GM12878 (cell line): ENCODE measurements at regions not wholly inside any gene's neighbourhood (a gene's known extent, or its start where the extent isn't known, plus 50 kb on each side); places are given as distances from the start of the nearest gene placed in this dataset.

Experiments
- ATAC-seq: fragments of 200-7000 bp; cut with Tn5 transposase; 3 replicates; pipeline ENCODE4 v1.9.1; 2020; ENCODE audit warnings: mild to moderate bottlenecking, moderate library complexity
- BruUV-seq: library from RNA; stranded (reverse); fragments of 400-500 nt; replicated peaks from 2 replicates; lab custom pipeline; 2021; lab: Mats Ljungman, UMichigan
- CTCF ChIA-PET: fragments of 300-600 bp; sonication (Branson Sonifier 250); formaldehyde crosslinking; extraction: SDS; loops from one replicate; lab custom pipeline; 2021; ENCODE audit warnings: inconsistent platforms; lab: Yijun Ruan, JAX
- POLR2A ChIA-PET: fragments of 350-600 bp; formaldehyde crosslinking; extraction: SDS; loops from one replicate; lab custom pipeline; 2021; ENCODE audit warnings: inconsistent platforms; lab: Charles Lee
- RAD21 ChIA-PET: fragments of 300-600 bp; sonication (Branson Sonifier 250); formaldehyde crosslinking; loops from one replicate; lab custom pipeline; 2023; ENCODE audit warnings: antibody characterized with exemption; ENCODE audit not compliant: unreplicated experiment; lab: Charles Lee
- SMC1A ChIA-PET: fragments of 300-600 bp; sonication (Branson Sonifier 250); formaldehyde crosslinking; loops from one replicate; lab custom pipeline; 2023; ENCODE audit not compliant: unreplicated experiment, uncharacterized antibody; lab: Charles Lee
- DNase-seq: peaks from one replicate; pipeline ENCODE4 v3.0.0-alpha.2; 2011; ENCODE audit warnings: low read depth, low spot score
- FAIRE-seq: peaks from 3 replicates; lab custom pipeline; 2011; peaks lifted over from hg19 to GRCh38; lab: Jason Lieb, UNC
- H2AFZ ChIP-seq: 2 replicates; pipeline ENCODE4 v1.6.0; 2011; ENCODE audit warnings: low read depth, low read length, control low read depth; ENCODE audit not compliant: control insufficient read depth
- H3K27ac ChIP-seq: 2 replicates; pipeline ENCODE4 v1.5.1; 2011; ENCODE audit warnings: control low read depth; ENCODE audit not compliant: control insufficient read depth, insufficient read depth
- H3K27me3 ChIP-seq, 2 experiments: replicated peaks in 1 of 2; 2 replicates each; pipeline versions ENCODE4 v1.6.0 to v1.6.1; 2011; ENCODE audit warnings: low read length in 1 of 2; ENCODE audit not compliant: control insufficient read depth in 2 of 2, insufficient read depth in 2 of 2
- H3K36me3 ChIP-seq, 2 experiments: 2 replicates each; pipeline ENCODE4 v1.5.1; 2011; ENCODE audit warnings: low read length in 1 of 2; ENCODE audit not compliant: control insufficient read depth in 2 of 2, insufficient read depth in 2 of 2
- H3K4me1 ChIP-seq: 2 replicates; pipeline ENCODE4 v1.6.1; 2011; ENCODE audit warnings: mild to moderate bottlenecking, low read length, moderate library complexity, mixed read lengths; ENCODE audit not compliant: control insufficient read depth, insufficient read depth
- H3K4me2 ChIP-seq: 2 replicates; pipeline ENCODE4 v1.6.0; 2011; ENCODE audit warnings: control low read depth; ENCODE audit not compliant: control insufficient read depth, insufficient read depth
- H3K4me3 ChIP-seq: fragments of 200-600 bp; sonication (generic); 2 replicates; pipeline ENCODE4 v1.5.1; 2016
- H3K79me2 ChIP-seq: 2 replicates; pipeline ENCODE4 v1.6.0; 2011; ENCODE audit warnings: low read length; ENCODE audit not compliant: control insufficient read depth, insufficient read depth
- H3K9ac ChIP-seq: 2 replicates; pipeline ENCODE4 v1.8.0; 2011; ENCODE audit warnings: low read length, control low read depth, mixed read lengths; ENCODE audit not compliant: control insufficient read depth, insufficient read depth
- H3K9me3 ChIP-seq: replicated peaks from 3 replicates; pipeline ENCODE4 v1.5.1; 2011; ENCODE audit warnings: mild to moderate bottlenecking, low read length; ENCODE audit not compliant: control insufficient read depth, insufficient read depth
- H4K20me1 ChIP-seq: 2 replicates; pipeline ENCODE4 v1.6.0; 2011; ENCODE audit not compliant: control insufficient read depth, insufficient read depth
- BCL3 ChIP-seq: IDR thresholded peaks from 2 replicates; pipeline ENCODE4 v1.6.1; 2011; ENCODE audit warnings: borderline replicate concordance, low read depth, mild to moderate bottlenecking, moderate library complexity, low read length; ENCODE audit not compliant: insufficient read depth, poor library complexity, severe bottlenecking
- BMI1 ChIP-seq: fragments of 450-650 bp; IDR thresholded peaks from 2 replicates; pipeline ENCODE4 v1.6.1; 2016; ENCODE audit warnings: mild to moderate bottlenecking, moderate library complexity, borderline replicate concordance
- CHD1 ChIP-seq: IDR thresholded peaks from 2 replicates; pipeline ENCODE4 v1.6.1; 2012; ENCODE audit warnings: low read depth, low read length, improper control_type of control experiment
- ETV6 ChIP-seq, 2 experiments: fragments of 450-650 bp in 1 of 2; IDR thresholded peaks in 1 of 2; conservative IDR thresholded peaks in 1 of 2; 2 replicates each; pipeline ENCODE4 v1.6.1; 2014; ENCODE audit warnings: antibody characterized with exemption in 1 of 2, borderline replicate concordance in 1 of 2, low read depth in 1 of 2, mild to moderate bottlenecking in 1 of 2, moderate library complexity in 1 of 2
- GABPA ChIP-seq: IDR thresholded peaks from 2 replicates; pipeline ENCODE4 v1.6.1; 2014; ENCODE audit warnings: antibody characterized with exemption, low read depth, mild to moderate bottlenecking, inconsistent platforms
- PAX5 ChIP-seq: IDR thresholded peaks from 2 replicates; pipeline ENCODE4 v1.6.1; 2011; ENCODE audit warnings: low read depth, low read length, borderline replicate concordance
- SUZ12 ChIP-seq: fragments of 200-600 bp; sonication (generic); IDR thresholded peaks from one replicate; pipeline ENCODE4 v1.6.1; 2018; ENCODE audit warnings: antibody characterized with exemption, mild to moderate bottlenecking; ENCODE audit not compliant: unreplicated experiment
- ZBED1 ChIP-seq: IDR thresholded peaks from 2 replicates; pipeline ENCODE4 v1.6.1; 2016; ENCODE audit warnings: borderline replicate concordance
- ZBTB40 ChIP-seq: fragments of 450-650 bp; IDR thresholded peaks from 2 replicates; pipeline ENCODE4 v1.6.1; 2016; ENCODE audit warnings: mild to moderate bottlenecking, moderate library complexity, borderline replicate concordance
- ZNF384 ChIP-seq: IDR thresholded peaks from 2 replicates; pipeline ENCODE4 v1.6.1; 2012; ENCODE audit warnings: low read depth, mild to moderate bottlenecking, low read length, improper control_type of control experiment, borderline replicate concordance
- WGBS: methylation state at CpG from one replicate; pipeline ENCODE4 v1.1.6; 2016; ENCODE audit warnings: low lambda C conversion rate; ENCODE audit not compliant: insufficient replicate concordance, insufficient coverage; ENCODE audit errors: missing lambda C conversion rate; 5-methylcytosine and 5-hydroxymethylcytosine counted together
- in situ Hi-C: fragments of 300-500 bp; cut with MboI; formaldehyde crosslinking; loops from 9 replicates; pipeline ENCODE4 v1.14.3; 2018; ENCODE audit warnings: mixed read lengths
- intact Hi-C: fragments of 100-400 bp; cut with micrococcal nuclease; formaldehyde crosslinking; loops from one replicate; pipeline ENCODE4 v1.14.2; 2022; ENCODE audit not compliant: unreplicated experiment

- H3K4me2 ChIP-seq: no peak overlapping the region
- H2AFZ ChIP-seq: no peak overlapping the region
- ChIA-PET CTCF (no interaction called here), POLR2A (no interaction called here), SMC1A (no interaction called here), RAD21 (no interaction called here)
- FAIRE-seq (no peak), ATAC-seq (no peak), DNase-seq (no peak)
- no peaks in the 10 kb centered on the region; a peak in 1 of 4 replicates for H3K27me3 ChIP-seq
- no peak overlapping the region for H3K9ac ChIP-seq
- TF ChIP-seq BMI1 (no peak), CHD1 (no peak), ZBED1 (no peak), PAX5 (no peak), BCL3 (no peak), ETV6 (conservative IDR thresholded peaks at IDR 0.05 in 1 of 2, IDR thresholded peaks at IDR 0.05 in 1 of 2; ENCODE audit: borderline replicate concordance in 1 of 2, low read depth in 1 of 2) (no peak), ZNF384 (no peak), SUZ12 (no peak), ZBTB40 (no peak), GABPA (no peak)
- H3K27ac ChIP-seq: no peak overlapping the region
- no peaks in the 10 kb centered on the region for H3K36me3 ChIP-seq
- no peaks in the 10 kb centered on the region for H3K4me1 ChIP-seq
- WGBS: 31% methylated on average over 1 of the region's 1 CpG
- H3K9me3 ChIP-seq: no peaks in the 10 kb centered on the region
- no peak overlapping the region for H3K4me3 ChIP-seq
- H3K79me2 ChIP-seq: no peaks in the 10 kb centered on the region
- in situ Hi-C loops (no loop called here), intact Hi-C loops (no loop called here)
- no TSS peak for BruUV-seq
- H4K20me1 ChIP-seq: no peaks in the 10 kb centered on the region
These were observed 380.0 kb downstream of the INSC start for GRCh38 chr11:15494740-15495139.
